Activated T-helper 2 cell treated with anti-CD3 and anti-CD28 coated beads, Interferon-gamma antibody, Interleukin-2, Interleukin-4, amounts not matched to agents 10 μg/mL and 5 μg/mL and 100 μg/mL, durations not matched to agents 14 hours and 24 hours and 36 hours (primary cell): ENCODE measurements at regions not wholly inside any gene's neighbourhood (a gene's known extent, or its start where the extent isn't known, plus 50 kb on each side); places are given as distances from the start of the nearest gene placed in this dataset.

Experiments used
- DNase-seq: peaks from one replicate; pipeline ENCODE4 v3.0.0; 2021; ENCODE audit warnings: low spot score
- H3K27ac Mint-ChIP-seq: one replicate; pipeline ENCODE4 v1.8.0; 2021; ENCODE audit warnings: mixed read lengths
- H3K27me3 Mint-ChIP-seq: one replicate; pipeline ENCODE4 v1.8.0; 2021; ENCODE audit warnings: low read depth, mixed read lengths
- H3K36me3 Mint-ChIP-seq: one replicate; pipeline ENCODE4 v1.8.0; 2021; ENCODE audit warnings: low read depth, mixed read lengths
- H3K4me1 Mint-ChIP-seq: one replicate; pipeline ENCODE4 v1.8.0; 2021; ENCODE audit warnings: low read depth, mixed read lengths
- H3K4me3 Mint-ChIP-seq: one replicate; pipeline ENCODE4 v1.8.0; 2021; ENCODE audit warnings: low read depth, mild to moderate bottlenecking, moderate library complexity, mixed read lengths
- H3K9me3 Mint-ChIP-seq: one replicate; pipeline ENCODE4 v1.8.0; 2021; ENCODE audit warnings: mixed read lengths
- intact Hi-C: fragments of 100-400 bp; cut with micrococcal nuclease; formaldehyde crosslinking; loops from one replicate; pipeline ENCODE4 v1.15.1; 2023

- no peaks in the 10 kb centered on the region for H3K4me1 Mint-ChIP-seq
- H3K36me3 Mint-ChIP-seq = no peaks in the 10 kb centered on the region
- DNase-seq = no peak
- no peak overlapping the region for H3K27ac Mint-ChIP-seq
- no peaks in the 10 kb centered on the region for H3K27me3 Mint-ChIP-seq
- H3K4me3 Mint-ChIP-seq = no peak overlapping the region
- H3K9me3 Mint-ChIP-seq = no peaks in the 10 kb centered on the region
- intact Hi-C loops = no loop called here
Measured at GRCh38 chr11:129312730-129313503, 62.7 kb upstream of the BARX2 start.

GRCh38 chr11:129308241-129308865, 67.3 kb upstream of the BARX2 start:
- no peaks in the 10 kb centered on the region for H3K36me3 Mint-ChIP-seq
- no peak overlapping the region for H3K4me3 Mint-ChIP-seq
- no peaks in the 10 kb centered on the region for H3K9me3 Mint-ChIP-seq
- intact Hi-C loops = no loop called here
- H3K4me1 Mint-ChIP-seq = no peaks in the 10 kb centered on the region
- no peak overlapping the region for H3K27ac Mint-ChIP-seq
- DNase-seq = no peak
- no peaks in the 10 kb centered on the region for H3K27me3 Mint-ChIP-seq

DNA sequence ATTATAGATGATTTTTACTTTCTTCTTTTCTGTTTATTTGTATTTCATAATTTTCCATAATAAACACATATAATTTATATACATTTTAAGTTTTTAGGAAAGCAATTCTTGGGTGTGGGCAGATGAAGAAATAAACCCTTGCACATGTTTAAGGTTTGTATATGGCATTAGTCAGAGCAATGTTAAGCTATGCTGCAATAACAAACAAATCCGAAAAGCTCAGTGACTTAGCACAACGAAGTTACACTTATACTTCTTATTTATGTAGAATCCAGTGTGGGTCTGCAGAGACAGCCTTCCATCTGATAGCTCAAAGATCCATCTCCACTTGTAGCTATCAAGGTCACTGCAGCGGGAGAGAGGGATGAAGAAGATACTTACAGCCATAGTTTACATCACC, 68.5 kb upstream of the BARX2 start:
- Mint-ChIP-seq H3K4me1 (no peaks in the 10 kb centered on the region), H3K36me3 (no peaks in the 10 kb centered on the region), H3K9me3 (no peaks in the 10 kb centered on the region), H3K4me3 (no peak overlapping the region), H3K27ac (no peak overlapping the region), H3K27me3 (peaks cover 6% of the 10 kb centered on the region)
- no peak for DNase-seq
- intact Hi-C loops = no loop called here

GRCh38 chr11:129302386-129303101, 73.1 kb upstream of the BARX2 start:
- intact Hi-C loops = no loop called here
- Mint-ChIP-seq H3K27ac (no peak overlapping the region), H3K27me3 (peaks cover 18% of the 10 kb centered on the region), H3K36me3 (no peaks in the 10 kb centered on the region), H3K4me3 (no peak overlapping the region), H3K4me1 (peaks cover 8% of the 10 kb centered on the region), H3K9me3 (no peaks in the 10 kb centered on the region)
- no peak for DNase-seq

DNA sequence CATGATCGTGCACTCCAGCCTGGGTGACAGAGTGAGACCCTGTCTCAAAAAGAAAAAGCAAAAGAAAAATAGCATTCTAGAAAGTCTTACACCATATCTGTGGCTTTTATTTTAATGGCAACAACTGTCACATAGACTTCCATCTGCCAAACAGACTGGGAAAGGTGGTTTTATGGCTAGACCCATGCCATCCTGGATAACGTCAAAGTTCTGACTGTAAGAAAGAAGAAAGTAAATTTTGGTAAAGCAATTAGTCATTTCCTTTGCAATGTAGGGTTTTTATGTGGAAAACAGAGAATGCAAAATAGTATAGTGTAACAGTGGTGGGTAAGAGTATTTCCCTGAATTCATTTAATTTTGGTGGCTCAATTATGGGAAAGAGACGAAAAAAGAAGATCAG, 75.5 kb upstream of the BARX2 start:
- Mint-ChIP-seq H3K27me3 (peaks cover 18% of the 10 kb centered on the region), H3K9me3 (no peaks in the 10 kb centered on the region), H3K4me1 (peaks cover 8% of the 10 kb centered on the region), H3K27ac (no peak overlapping the region), H3K36me3 (no peaks in the 10 kb centered on the region), H3K4me3 (no peak overlapping the region)
- no peak for DNase-seq
- intact Hi-C loops = no loop called here

GRCh38 chr11:129298988-129299387, 76.7 kb upstream of the BARX2 start:
- Mint-ChIP-seq H3K27ac (no peak overlapping the region), H3K36me3 (no peaks in the 10 kb centered on the region), H3K4me3 (no peak overlapping the region), H3K9me3 (no peaks in the 10 kb centered on the region), H3K27me3 (peaks cover 18% of the 10 kb centered on the region), H3K4me1 (peaks cover 8% of the 10 kb centered on the region)
- DNase-seq = no peak
- intact Hi-C loops = no loop called here

- intact Hi-C loops = no loop called here
- Mint-ChIP-seq H3K27me3 (peaks cover 14% of the 10 kb centered on the region), H3K36me3 (no peaks in the 10 kb centered on the region), H3K9me3 (no peaks in the 10 kb centered on the region), H3K4me1 (peaks cover 8% of the 10 kb centered on the region), H3K4me3 (no peak overlapping the region), H3K27ac (no peak overlapping the region)
- no peak for DNase-seq
Measured at GRCh38 chr11:129295746-129296145, 79.9 kb upstream of the BARX2 start.

DNA sequence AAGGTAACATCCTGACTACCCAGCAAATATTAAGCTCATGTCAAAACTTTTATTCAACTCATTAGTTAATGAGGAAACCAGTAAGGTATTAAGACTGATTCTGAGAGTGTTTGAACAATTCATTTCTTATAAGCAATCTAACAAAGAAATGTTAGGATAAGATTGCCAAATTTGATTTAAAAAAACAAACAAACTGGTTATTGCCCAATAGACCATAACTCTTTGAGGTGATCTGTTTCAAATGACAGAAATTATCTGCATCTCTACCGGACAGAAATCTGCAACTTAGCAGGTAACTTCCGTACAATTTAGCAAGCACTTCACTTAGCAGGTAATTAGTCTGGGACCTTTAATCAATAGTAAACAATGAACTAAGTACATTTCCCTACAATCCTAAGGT, 82.9 kb upstream of the BARX2 start:
- no peaks in the 10 kb centered on the region for H3K9me3 Mint-ChIP-seq
- no peak overlapping the region for H3K27ac Mint-ChIP-seq
- intact Hi-C loops = no loop called here
- no peaks in the 10 kb centered on the region for H3K36me3 Mint-ChIP-seq
- H3K4me3 Mint-ChIP-seq = no peak overlapping the region
- no peaks in the 10 kb centered on the region for H3K4me1 Mint-ChIP-seq
- H3K27me3 Mint-ChIP-seq = peaks cover 31% of the 10 kb centered on the region
- no peak for DNase-seq

- Mint-ChIP-seq H3K4me1 (no peaks in the 10 kb centered on the region), H3K27me3 (peaks cover 32% of the 10 kb centered on the region), H3K9me3 (no peaks in the 10 kb centered on the region), H3K27ac (no peak overlapping the region), H3K36me3 (no peaks in the 10 kb centered on the region), H3K4me3 (no peak overlapping the region)
- no peak for DNase-seq
- intact Hi-C loops = no loop called here
Measured at GRCh38 chr11:129292092-129292491, 83.6 kb upstream of the BARX2 start.

GRCh38 chr11:129291546-129291945, 84.1 kb upstream of the BARX2 start:
- intact Hi-C loops = no loop called here
- Mint-ChIP-seq H3K4me3 (no peak overlapping the region), H3K36me3 (no peaks in the 10 kb centered on the region), H3K4me1 (no peaks in the 10 kb centered on the region), H3K9me3 (no peaks in the 10 kb centered on the region), H3K27me3 (peaks cover 36% of the 10 kb centered on the region), H3K27ac (no peak overlapping the region)
- no peak for DNase-seq

DNA sequence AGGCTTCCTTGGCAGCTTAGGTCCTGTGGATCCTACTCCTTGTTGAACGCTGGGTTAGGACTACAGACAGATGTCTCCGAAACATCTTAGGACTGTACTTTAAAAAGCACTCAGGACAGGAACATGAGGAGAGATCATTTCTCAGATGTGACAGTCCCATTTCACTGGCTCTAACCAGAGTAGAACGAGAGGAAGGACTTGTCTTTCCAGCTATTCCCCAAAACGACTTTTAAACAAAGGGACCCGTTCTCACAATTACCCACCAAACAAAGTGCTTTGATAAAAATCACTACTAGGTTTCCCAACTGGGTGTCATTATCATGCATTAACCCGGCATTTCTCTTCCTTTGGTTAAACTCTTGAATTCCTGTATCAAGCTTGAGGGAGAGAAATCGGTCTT, 84.7 kb upstream of the BARX2 start:
- no peaks in the 10 kb centered on the region for H3K9me3 Mint-ChIP-seq
- no peak overlapping the region for H3K4me3 Mint-ChIP-seq
- H3K36me3 Mint-ChIP-seq = no peaks in the 10 kb centered on the region
- H3K27ac Mint-ChIP-seq = no peak overlapping the region
- peaks cover 41% of the 10 kb centered on the region for H3K27me3 Mint-ChIP-seq
- intact Hi-C loops = no loop called here
- DNase-seq = no peak
- H3K4me1 Mint-ChIP-seq = no peaks in the 10 kb centered on the region

DNA sequence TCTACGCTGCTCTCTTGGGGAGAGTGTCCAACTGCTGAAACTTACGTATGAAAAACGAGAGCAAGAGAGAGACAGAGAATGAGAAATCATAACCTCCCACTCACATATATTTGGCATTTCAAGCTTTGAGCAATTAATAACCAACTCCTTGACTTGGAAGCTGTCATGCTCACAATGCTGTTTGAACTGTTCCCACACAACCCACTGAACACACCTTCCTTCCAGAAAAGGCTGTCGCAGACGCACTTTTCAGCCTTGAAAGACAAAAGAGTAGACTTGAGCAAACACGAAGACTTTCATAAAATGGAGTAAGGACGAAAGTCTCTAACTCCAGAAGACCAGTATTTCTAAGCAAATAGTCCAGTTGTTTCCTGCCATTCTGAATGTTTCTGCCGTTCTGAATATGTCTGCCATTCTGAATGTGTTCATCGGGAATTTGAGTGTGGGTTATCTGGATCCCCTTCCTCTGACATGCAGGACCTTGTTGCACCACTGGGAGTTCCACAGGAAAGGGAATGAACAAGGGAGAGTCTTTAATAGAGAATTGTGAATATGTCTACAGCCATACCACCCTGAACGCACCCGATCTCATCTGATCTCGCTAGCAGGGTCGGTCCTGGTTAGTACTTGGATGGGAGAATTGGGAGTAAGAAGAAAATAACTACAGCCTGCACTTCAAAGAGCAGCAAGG, 86.2 kb upstream of the BARX2 start:
- intact Hi-C loops = no loop called here
- Mint-ChIP-seq H3K36me3 (no peaks in the 10 kb centered on the region), H3K9me3 (no peaks in the 10 kb centered on the region), H3K27me3 (peaks cover 46% of the 10 kb centered on the region), H3K4me3 (no peak overlapping the region), H3K4me1 (no peaks in the 10 kb centered on the region), H3K27ac (no peak overlapping the region)
- DNase-seq = no peak

- intact Hi-C loops = no loop called here
- no peaks in the 10 kb centered on the region for H3K9me3 Mint-ChIP-seq
- no peak for DNase-seq
- H3K4me3 Mint-ChIP-seq = no peak overlapping the region
- H3K4me1 Mint-ChIP-seq = peaks cover 8% of the 10 kb centered on the region
- no peak overlapping the region for H3K27ac Mint-ChIP-seq
- H3K36me3 Mint-ChIP-seq = no peaks in the 10 kb centered on the region
- peaks cover 50% of the 10 kb centered on the region for H3K27me3 Mint-ChIP-seq
Measured at GRCh38 chr11:129287920-129288319, 87.7 kb upstream of the BARX2 start.
